ENCODE measurements at regions not wholly inside any gene's neighbourhood (a gene's known extent, or its start where the extent isn't known, plus 50 kb on each side); places are given as distances from the start of the nearest gene placed in this dataset.
"Not testable (repeated sequence)": the region's sequence is repeated elsewhere in the genome, so short reads cannot be mapped to it uniquely, and the experiment has no call there.

DNA sequence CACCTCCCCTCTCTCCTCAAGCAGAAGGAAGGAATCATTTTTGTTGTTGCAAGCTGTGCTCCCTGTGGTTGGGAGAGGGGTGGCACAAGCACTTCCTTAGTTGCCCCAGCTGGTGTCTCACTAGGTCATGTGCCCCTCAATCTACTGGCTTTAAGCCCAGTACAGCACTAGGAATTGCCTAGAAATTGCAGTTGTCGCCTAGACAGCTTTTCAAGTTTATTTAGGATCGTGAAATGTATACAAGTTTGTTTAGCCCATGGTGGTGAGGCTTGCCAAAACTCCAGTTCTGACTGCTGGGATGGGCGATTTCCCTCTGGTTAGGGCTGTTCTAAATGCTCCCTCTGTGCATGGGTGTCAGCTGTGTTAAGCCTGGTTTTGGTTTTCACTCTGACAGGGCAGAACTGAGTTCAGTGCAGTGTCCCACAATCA, 126.8 kb upstream of the ZNF644 start:
- DNase-seq (ENCODE audit: low spot score) = no peak

DNA sequence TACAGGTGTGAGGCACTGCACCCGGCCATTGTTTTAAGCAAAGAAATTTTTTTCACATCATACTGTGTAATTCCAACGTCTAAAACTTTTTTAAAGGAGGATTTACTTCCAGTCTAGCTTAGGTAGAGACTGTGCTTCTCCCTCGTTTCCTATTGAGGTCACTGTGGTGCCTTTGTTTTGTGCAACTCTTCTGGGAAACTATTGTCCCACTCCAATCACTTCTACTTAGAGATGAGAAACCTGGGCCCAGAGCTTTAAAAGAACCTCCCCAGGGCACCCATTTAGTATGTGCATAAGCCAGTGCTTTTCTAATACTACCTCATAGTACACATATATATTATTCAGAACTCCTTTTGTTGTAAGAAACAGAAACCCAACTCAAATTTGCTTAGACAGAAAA, 120.0 kb upstream of the ZNF644 start:
- no peak for DNase-seq (ENCODE audit: low spot score)

DNA sequence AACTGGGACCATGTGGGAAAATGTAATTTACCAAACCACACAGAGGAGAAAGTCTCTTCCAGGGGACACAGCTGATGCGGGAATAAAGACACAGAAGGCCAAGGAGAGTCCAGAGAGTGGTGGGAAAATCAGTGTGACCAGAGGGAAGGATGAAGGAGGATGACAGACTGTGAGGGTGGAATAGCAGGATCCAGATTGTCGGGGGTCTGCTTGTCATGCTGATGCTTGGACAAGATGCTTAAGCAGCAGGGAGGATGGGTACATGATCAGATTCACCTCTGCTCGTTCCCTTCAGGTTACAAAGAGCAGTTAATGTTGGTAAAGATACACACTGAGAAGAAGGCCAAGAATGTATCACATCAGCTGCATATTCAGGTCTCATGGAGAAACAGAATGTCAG, 117.1 kb upstream of the ZNF644 start:
- no peak for DNase-seq (ENCODE audit: low spot score)

DNA sequence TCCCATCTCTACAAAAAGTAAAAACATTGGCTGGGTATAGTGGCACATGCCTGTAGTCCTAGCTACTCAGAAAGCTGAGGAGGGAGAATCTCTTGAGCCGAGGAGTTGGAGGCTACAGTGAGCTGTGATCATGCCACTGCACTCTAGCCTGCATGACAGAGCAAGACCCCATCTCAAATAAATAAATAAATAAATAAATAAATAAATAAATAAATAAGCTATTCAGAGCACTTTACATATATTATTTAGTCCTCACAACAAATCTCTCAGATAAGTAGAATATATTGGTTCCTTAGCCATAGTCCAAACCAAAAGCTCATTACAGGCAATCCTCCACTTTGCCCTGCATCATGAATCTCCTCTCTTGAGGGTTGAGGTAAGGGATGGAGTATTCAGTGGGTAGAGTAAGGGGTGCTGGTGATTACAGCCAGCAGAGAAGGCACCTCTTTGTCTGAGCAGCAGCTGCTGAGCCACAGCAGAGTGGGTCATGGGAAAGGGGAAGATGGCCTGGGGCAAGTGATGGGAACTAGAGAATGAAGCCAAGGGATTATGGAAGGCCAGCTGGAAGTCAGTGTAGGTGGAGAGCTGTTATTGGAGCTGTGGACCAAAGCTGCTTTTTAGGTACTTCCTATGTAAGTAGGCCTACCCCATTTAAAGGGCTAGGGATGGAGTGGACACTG, 115.5 kb upstream of the ZNF644 start:
- no peak for DNase-seq (ENCODE audit: low spot score)

DNA sequence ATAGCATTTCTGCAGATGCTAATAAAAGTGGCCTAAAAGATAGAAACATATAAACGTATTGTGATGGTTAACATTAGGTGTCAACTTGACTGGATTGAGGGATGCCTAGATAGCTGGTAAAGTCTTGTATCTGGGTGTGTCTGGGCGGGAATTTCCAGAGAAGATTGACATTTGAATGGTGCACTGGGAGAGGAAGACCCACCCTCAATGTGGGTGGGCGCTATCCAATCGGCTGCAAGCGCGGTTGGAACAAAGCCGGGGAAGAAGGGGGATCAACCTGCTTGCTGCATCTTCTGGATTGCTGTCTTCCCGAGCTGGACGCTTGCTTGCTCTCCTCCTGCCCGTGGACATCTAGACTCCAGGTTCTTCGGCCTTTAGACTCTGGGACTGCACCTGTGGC, 114.0 kb upstream of the ZNF644 start:
- no peak for DNase-seq (ENCODE audit: low spot score)

DNA sequence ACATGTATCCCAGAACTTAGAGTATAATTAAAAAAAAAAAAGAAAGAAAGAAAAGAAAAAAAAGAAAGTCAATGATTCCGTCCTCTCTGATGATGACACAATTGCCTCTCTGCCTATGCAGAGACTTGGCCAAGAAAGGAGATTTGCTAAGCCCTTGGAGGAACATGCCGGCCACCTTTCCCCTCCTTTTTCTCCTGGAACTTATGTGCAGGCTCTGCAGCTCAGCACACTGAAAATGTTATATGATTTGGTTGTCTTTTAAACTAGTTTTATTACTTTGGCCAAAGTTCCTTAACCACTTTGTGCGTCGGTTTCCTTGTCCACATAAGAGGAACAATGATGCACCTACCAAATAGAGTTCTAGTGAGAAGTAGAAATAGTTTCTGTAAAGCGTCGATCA, 111.4 kb upstream of the ZNF644 start:
- DNase-seq (ENCODE audit: low spot score) = no peak

DNA sequence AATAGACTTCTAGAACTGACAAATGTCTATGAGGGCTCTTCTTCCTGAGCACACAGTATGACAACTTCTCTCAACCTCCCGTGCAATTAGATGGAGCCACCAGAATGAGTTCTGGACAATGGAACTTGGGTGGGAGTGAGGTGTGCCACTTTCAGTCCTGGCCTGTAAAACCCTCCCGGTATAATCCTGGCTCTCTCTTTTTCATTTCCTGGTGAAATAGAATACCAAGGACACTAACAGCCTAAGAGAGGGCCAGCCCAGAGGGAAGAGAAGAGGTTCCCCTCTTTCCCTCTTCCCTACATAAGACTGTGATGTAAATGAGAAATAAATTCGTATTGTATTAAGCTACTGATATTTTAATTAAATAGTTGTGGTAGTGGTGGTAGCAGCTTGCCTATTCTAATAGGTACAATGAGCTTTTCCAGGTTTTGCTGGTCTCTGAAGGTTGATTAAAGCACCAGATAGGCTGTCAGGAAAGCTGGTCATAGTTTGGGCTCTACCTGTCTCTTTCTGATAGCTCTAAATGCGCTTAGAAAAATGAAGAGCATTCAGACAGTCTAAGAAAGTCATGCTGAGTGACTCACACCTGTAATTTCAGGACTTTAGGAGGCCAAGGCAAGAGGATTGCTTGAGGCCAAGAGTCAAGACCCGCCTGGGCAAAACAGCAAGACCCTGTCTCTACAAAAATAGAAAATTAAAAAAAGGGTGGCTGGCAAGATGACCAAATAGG, 108.6 kb upstream of the ZNF644 start:
- no peak for DNase-seq (ENCODE audit: low spot score)

DNA sequence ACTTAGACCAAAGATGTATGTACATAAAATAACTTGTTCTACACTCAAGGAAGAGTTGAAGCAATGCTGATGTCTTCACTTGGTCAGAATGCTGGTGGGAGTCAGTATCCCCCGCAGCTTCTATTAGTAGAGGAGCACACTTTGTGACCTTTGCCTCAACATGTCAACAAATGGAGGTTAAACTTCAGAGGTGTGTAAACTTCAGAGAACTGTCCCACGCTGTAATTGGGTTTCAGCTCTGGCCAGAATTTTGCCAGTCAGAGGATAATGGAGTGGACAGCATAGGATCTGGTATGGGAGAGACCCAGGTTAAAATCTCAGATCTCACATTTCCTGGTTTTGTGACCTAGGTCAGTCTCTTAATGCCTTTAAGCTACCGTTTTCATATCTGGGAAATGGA, 107.6 kb upstream of the ZNF644 start:
- no peak for DNase-seq (ENCODE audit: low spot score)

DNA sequence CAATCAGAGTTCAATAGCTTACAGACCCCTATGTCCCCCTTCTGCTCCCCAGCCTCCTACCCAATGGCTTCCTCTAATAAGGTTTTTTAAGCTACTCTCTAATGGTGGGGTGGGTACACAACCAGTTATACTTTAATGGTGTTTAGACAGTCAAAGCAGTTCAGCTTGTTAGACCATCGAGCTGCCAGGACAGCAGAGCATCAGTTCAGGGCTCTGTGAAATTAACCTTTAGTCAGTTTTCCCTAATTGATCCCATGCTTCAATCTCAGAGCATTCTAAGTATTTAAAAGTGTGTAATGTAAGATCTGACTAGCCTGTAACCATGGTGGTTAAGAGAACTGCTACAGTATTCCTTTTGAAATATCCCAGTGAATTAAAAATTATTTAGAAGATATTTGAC, 107.2 kb upstream of the ZNF644 start:
- no peak for DNase-seq (ENCODE audit: low spot score)

DNA sequence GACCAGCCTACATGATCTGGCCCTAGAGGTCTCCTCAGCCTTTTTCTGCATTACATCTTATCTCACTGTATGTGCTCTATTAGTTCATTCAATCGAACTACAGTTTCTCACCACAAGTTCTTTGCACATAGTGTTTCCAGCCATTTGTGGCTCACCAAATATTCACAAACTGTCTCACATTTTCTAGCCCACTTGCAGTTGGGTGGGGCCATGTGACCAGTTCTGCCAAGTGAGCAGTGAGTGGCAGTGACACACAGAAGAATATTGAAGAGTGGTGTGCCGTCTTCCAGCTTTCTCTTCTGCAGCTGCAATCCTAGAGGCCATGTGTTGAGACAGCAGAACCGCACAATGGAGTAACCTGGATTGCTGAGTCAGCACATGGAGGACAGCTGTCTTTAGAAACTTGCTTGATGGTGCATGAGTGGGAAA, 103.2 kb upstream of the ZNF644 start:
- DNase-seq (ENCODE audit: low spot score) = no peak

DNA sequence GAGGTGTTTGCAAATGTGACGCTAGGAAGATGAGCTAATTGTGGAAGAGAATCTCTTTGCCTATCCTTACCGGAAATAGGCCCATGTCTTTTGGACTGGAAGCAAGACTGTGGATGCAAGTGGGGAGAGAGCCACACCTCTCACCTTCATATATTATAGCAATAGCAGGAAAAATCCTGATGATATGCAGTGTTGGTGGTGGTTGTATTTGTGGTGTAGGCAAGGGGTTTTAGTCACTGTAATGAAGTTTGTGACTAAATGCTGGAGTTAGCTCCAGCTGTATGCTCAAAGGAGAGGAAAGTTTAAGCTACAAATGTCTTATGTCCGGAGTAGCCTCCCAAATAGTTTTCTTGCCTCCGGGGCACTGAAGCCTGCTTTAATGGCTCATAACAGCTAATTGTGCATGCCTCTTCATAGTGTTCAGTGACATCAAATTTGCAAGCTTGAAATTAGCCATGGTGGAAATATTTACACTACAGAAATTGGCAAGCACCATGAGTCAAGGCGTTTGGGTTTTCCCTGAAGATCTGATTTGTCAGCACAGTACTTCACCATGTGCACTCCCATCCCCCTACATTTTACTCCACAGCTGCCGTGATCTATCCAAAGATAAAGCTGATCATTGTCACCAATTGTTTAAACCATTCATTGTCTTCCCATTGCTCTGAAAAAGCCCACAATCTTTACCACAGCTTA, 102.6 kb upstream of the ZNF644 start:
- no peak for DNase-seq (ENCODE audit: low spot score)

DNA sequence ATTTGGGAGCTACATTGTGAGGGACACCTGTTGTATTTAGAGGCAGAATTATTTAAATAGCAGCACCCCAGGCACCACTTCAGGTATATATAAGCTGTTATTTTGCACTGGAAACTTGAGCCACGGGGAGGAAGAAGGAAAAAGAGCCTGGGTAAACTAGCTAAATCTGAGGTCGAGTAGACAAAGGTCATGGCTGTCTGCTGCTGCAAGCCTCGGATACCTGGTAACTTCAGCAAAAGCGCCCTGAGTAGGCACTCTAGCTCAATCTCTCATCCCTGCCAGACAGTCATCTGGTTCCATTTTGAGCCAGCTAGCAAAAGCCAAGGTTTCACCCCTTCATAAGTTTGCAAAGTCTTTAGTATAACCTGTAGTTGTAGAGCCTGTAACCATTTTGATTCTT, 101.9 kb upstream of the ZNF644 start:
- DNase-seq (ENCODE audit: low spot score) = no peak

DNA sequence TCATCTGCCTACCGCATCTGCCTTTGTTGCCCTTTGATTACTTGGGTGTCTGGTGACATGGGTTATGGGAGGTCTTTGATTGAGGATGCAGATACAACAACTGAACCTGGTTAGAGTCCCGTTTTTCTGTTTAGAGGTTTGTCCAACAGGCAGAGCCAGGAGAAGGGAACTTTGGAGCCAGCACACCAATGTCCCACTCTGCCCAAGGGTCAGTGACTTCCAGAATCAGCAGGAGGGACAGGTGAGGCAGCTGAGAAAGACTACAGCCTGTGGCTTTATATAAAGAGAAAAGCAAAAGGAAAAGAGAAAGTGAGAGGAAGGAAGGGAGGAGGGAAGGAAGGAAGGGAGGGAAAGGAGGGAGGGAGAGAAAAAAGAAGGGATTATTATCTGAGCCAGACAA, 101.5 kb upstream of the ZNF644 start:
- no peak for DNase-seq (ENCODE audit: low spot score)

DNA sequence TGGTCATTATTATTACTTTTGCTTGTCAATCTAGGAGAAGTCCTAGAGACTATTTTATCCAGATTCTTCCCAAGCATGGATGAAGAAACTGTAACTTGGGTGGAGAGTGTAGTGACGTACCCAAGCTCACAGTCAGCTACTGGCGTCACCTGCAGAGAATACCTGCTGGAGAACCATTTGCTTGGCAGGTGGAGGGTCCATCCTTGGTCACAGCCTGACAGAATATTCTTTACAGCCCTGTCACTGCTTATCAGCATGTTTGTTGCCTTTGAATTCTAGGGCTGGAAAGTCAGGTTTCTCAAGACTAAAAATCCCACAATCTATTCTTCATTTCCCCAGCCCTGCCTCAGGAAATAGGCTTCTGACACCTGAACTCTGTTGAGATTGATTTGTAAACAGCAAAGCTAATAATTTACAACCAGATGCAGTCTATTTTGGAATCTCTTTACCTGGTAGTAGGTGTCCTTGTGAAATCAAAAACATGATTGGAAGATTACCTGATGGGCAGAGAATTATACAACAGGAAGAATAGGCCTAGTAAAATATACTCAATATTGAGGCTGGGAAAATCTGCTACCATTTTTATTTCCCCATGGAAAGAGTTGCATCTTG, 100.4 kb upstream of the ZNF644 start:
- DNase-seq (ENCODE audit: low spot score) = no peak

DNA sequence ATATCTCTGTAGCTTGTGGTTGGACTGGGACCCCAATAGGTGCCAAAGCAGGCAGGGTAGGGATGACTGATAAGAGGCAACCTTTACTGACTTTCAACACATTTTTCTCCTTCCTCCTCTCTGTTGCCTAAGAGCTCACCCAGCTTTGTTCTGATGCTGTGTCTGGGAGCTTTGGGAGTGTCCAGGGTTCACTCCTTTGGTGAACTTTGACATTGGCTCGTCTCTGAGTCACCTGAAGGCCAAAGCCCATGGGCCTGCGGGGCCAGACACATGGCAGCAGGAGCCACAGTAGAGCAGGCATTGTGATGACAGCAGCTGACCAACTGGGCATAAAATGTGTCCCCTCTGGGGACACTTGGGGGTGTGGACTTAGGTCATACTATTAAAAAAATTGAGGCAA, 99.5 kb upstream of the ZNF644 start:
- no peak for DNase-seq (ENCODE audit: low spot score)

DNA sequence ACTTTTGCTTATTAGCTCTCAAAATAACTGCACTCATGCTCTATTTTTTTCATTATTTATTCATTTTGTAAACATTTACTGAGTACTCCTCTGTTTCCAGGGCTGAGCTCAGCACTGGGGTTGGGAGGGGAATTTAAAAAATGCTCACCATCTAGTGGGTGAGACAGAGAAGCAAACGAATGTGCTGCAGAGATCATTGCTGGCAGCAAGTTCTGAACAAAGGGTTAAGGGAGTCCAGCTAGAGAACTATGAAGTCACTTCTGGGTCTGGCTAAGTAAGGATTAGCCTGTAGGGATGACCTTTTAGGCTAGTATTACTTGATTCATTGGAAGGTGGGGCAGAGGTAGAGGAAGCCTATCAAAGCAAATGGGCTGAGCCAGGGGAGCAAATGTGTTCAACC, 99.1 kb upstream of the ZNF644 start:
- no peak for DNase-seq (ENCODE audit: low spot score)

DNA sequence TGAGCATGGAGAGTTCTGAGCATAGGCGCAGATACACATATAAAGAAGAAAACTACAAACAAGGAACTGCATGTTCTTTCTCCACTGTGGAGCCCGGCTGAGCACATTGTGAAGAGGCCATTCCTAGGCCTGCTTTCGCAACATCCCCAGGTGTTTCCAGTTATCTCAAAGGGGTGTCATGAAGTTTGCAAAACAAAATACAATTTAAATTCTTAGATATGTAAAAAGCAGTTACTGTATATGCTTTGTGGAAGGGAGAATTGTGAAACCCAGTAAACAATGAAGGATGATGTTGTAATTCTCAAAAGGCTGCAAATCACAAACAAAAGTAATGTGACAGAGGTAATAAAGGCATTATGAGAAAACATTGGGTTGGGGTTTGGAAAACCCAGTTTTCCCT, 98.6 kb upstream of the ZNF644 start:
- DNase-seq (ENCODE audit: low spot score) = no peak

DNA sequence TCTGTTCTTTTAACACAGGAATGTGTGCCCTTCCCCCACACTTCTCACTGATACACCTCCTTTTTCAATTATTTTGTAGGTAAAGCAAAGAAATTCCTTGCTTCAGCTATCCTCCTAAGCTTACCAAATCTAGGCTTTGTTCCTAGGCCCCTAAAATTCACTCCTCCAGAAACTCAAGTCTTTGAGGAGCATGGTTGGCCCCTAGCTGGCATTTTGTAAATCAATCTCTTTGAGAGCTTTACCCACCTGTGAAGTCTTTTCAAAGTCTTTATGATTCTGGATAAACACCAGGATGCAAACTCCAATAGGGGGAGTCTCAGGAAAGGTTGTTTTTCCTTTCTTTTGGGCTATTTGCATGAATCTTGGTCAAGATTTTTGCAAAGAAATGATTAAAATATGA, 82.9 kb upstream of the ZNF644 start:
- DNase-seq (ENCODE audit: low spot score) = no peak

DNA sequence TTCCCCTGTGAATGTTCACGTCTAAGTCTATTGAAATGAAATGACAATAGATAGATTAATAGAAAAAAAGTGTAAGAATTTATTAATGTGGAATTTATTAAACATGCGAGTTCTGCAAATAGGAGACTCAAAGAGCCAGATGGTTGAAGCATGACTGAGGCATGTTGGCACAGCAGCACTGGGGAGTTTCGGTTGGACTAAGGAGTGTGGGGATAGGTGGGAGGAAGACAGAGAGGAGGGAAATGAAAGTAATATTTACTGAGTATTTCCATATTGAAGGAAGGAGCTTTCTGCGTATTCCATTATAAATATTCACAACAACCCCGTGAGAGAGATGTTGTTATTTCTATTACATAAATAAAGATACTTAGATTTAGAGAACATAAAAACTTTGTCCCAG, 79.5 kb upstream of the ZNF644 start:
- no peak for DNase-seq (ENCODE audit: low spot score)

DNA sequence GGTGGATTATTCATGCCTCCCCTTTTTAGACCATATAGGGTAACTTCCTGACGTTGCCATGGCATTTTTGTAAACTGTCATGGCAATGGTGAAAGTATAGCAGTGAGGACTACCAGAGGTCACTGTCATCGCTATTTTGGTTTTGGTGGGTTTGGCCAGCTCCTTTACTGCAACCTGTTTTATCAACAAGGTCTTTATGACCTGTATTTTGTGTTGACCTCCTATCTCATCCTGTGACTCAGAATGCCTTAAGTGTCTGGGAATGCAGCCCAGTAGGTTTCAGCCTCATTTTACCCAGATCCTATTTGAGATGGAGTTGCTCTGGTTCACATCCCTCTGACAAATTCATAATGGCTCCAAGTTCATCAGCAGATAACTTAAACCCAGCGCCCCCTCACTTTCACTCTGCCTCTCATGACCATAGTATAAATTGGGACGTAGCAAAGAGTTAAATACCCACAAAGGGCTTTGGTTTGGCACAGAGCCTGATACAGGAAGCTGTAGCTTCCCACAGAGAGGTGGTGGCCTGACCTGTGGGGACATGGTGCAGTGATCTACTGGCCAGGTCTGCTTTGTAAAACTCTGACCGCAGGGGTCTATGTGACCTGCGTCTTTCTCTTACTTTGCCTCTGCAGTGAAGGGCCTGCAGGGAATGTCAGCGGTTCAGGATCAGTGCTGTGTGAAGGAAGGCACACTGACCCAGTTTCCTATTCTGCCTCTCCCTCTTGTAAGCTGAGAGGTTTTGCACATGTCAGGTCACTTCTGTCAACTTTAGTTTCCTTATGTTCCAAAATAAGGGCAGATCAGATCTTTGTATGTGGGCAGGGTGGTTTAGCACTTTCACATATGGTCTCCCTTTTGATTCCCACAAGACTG, 78.1 kb upstream of the ZNF644 start:
- DNase-seq (ENCODE audit: low spot score) = no peak

DNA sequence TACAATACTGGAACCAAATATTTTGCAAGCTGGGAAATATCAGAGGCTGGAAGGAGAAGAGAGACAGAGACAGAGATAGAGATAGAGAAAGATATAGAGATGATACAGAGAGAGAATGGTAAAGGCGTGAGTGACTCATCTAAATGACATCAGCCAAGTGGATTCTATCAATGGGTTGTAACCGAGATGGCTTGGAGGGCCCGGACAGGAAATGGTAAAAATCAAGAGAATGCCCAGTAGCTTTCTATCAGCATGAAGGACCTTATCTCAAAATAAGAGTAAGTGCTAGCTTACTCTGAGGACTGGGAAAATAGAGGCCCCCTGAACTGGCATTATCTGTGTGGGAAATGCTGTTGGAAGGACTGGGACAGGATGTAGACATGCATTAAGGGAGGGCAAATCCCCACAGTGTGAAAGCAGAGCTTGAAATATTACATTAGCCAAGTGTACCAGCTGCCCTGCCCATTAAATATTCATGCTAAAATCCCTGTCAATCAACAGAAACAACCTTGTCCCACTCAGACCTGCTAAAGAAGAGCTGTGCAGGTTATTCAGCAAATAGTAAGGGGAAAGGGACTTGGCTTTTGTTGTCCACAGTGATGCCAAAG, 76.6 kb upstream of the ZNF644 start:
- DNase-seq (ENCODE audit: low spot score) = peak; percentile 30

DNA sequence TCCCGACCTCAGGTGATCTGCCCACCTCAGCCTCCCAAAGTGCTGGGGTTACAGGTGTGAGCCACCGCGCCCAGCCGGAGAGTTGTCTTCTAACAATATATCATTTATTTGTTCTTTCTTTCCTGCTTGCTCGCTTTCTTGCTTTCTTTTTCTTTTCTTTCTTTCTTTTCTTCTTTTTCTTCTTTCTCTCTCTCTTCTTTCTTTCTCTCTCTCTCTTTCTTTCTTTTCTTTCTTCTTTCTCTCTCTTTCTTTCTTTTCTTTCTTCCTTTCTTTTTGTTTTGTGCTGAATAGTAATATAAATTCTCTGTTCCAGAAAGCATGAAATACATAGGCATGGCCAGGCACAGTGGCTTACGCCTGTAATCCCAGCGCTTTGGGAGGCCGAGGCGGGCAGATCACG, 73.5 kb upstream of the ZNF644 start:
- DNase-seq (ENCODE audit: low spot score) = not testable (repeated sequence)

Data from D341Med (cell line).